HG03521 (cell line): ENCODE measurements at regions not wholly inside any gene's neighbourhood (a gene's known extent, or its start where the extent isn't known, plus 50 kb on each side); places are given as distances from the start of the nearest gene placed in this dataset.

ENCODE experiments used
- ATAC-seq: cut with Tn5 transposase; IDR thresholded peaks from one replicate; pipeline ENCODE4 v1.9.1; 2021; ENCODE audit warnings: mild to moderate bottlenecking, moderate library complexity; ENCODE audit not compliant: unreplicated experiment

GRCh38 chr9:27864644-27865438, 291.6 kb upstream of the C9orf72 start:
- ATAC-seq: no peak

GRCh38 chr9:27866741-27867140, 293.5 kb upstream of the C9orf72 start:
- no peak for ATAC-seq

GRCh38 chr9:27870404-27870803, 297.1 kb upstream of the C9orf72 start:
- no peak for ATAC-seq

- no peak for ATAC-seq
Observed at GRCh38 chr9:27880156-27880555, 306.9 kb upstream of the C9orf72 start.

GRCh38 chr9:27880635-27881034, 307.4 kb upstream of the C9orf72 start:
- ATAC-seq: no peak

GRCh38 chr9:27888661-27889295, 315.5 kb upstream of the C9orf72 start:
- ATAC-seq: peak; percentile 98

GRCh38 chr9:27924502-27924901, 351.2 kb upstream of the C9orf72 start:
- no peak for ATAC-seq

- no peak for ATAC-seq
Observed at GRCh38 chr9:27925815-27926214, 352.5 kb upstream of the C9orf72 start.

- ATAC-seq: no peak
Observed at GRCh38 chr9:27929841-27930240, 356.6 kb upstream of the C9orf72 start.

- no peak for ATAC-seq
Observed at GRCh38 chr9:27933210-27934025, 360.1 kb upstream of the C9orf72 start.

GRCh38 chr9:27934471-27934870, 361.2 kb upstream of the C9orf72 start:
- no peak for ATAC-seq

- no peak for ATAC-seq
Observed at GRCh38 chr9:27939186-27939585, 365.9 kb upstream of the C9orf72 start.

- no peak for ATAC-seq
Observed at GRCh38 chr9:27940535-27940934, 367.3 kb upstream of the C9orf72 start.

- no peak for ATAC-seq
Observed at GRCh38 chr9:27943501-27943900, 370.2 kb upstream of the C9orf72 start.

GRCh38 chr9:27945386-27945785, 372.1 kb upstream of the C9orf72 start:
- no peak for ATAC-seq

GRCh38 chr9:27950382-27950781, 377.1 kb upstream of the C9orf72 start:
- ATAC-seq: no peak

- no peak for ATAC-seq
Observed at GRCh38 chr9:27954858-27955257, 381.6 kb upstream of the C9orf72 start.

GRCh38 chr9:27963836-27964235, 390.6 kb upstream of the C9orf72 start:
- no peak for ATAC-seq

GRCh38 chr9:27967210-27967609, 393.9 kb upstream of the C9orf72 start:
- no peak for ATAC-seq

GRCh38 chr9:27977931-27978330, 404.6 kb upstream of the C9orf72 start:
- ATAC-seq: no peak

GRCh38 chr9:27985714-27986113, 412.4 kb upstream of the C9orf72 start:
- ATAC-seq: no peak

GRCh38 chr9:27990524-27990923, 417.2 kb upstream of the C9orf72 start:
- ATAC-seq: peak; percentile 54
